HCT116 (cell line): ENCODE measurements at regions not wholly inside any gene's neighbourhood (a gene's known extent, or its start where the extent isn't known, plus 50 kb on each side); places are given as distances from the start of the nearest gene placed in this dataset.

ENCODE experiments used
- ATAC-seq: fragments of 200-7000 bp; cut with Tn5 transposase; 2 replicates; pipeline ENCODE4 v1.9.1; 2020; ENCODE audit warnings: mild to moderate bottlenecking, moderate library complexity
- BruUV-seq: library from RNA; stranded (reverse); fragments of 400-500 nt; replicated peaks from 2 replicates; lab custom pipeline; 2021; lab: Mats Ljungman, UMichigan
- CTCF ChIA-PET: fragments of 300-600 bp; sonication (Branson Sonifier 250); formaldehyde crosslinking; loops from one replicate; lab custom pipeline; 2021; ENCODE audit warnings: antibody characterized with exemption; lab: Charles Lee
- POLR2A ChIA-PET: fragments of 300-600, 350-600 bp; sonication (Branson Sonifier 250); formaldehyde crosslinking; loops from one replicate; lab custom pipeline; 2021; ENCODE audit warnings: antibody characterized with exemption; lab: Charles Lee
- RAD21 ChIA-PET, 2 experiments: fragments of 300-600 bp; sonication (Branson Sonifier 250); formaldehyde crosslinking; loops; one replicate each; lab custom pipeline; 2023; ENCODE audit warnings: low total read pairs in 2 of 2; ENCODE audit not compliant: uncharacterized antibody in 2 of 2, unreplicated experiment in 2 of 2, low non-redundant PET in 1 of 2; lab: Charles Lee
- DNase-seq: peaks from one replicate; pipeline ENCODE4 v3.0.0-alpha.2; 2010; ENCODE audit warnings: low read depth, low spot score
- H2AFZ ChIP-seq: fragments of 200-600 bp; shearing (Covaris generic), sonication (generic); 2 replicates; pipeline ENCODE4 v1.6.1; 2017; ENCODE audit warnings: low read depth, mixed run types, mixed read lengths, antibody characterized with exemption, low read length; ENCODE audit not compliant: poor library complexity, severe bottlenecking
- H3K27ac ChIP-seq: 2 replicates; pipeline ENCODE4 v1.5.1; 2012; ENCODE audit warnings: low read depth, low read length
- H3K27me3 ChIP-seq: fragments of 200-600 bp; sonication (generic); 2 replicates; pipeline ENCODE4 v1.6.1; 2016; ENCODE audit warnings: mixed run types, low read length, mixed read lengths; ENCODE audit not compliant: insufficient read depth
- H3K36me3 ChIP-seq, 2 experiments: fragments of 200-500 bp in 1 of 2; fragments of 200-600 bp in 1 of 2; sonication (Bioruptor generic) in 1 of 2; sonication (generic) in 1 of 2; 2 replicates each; pipeline versions ENCODE4 v1.5.1 to v1.6.1; 2014 to 2016; ENCODE audit warnings: low read length in 2 of 2, inconsistent platforms in 1 of 2, mixed read lengths in 1 of 2, mixed run types in 1 of 2; ENCODE audit not compliant: insufficient read depth in 2 of 2, control insufficient read depth in 1 of 2
- H3K4me1 ChIP-seq, 2 experiments: fragments of 200-600 bp in 1 of 2; sonication (generic) in 1 of 2; 2 replicates each; pipeline versions ENCODE4 v1.5.1 to v1.6.1; 2012 to 2017; ENCODE audit warnings: low read length in 2 of 2, inconsistent platforms in 1 of 2, mild to moderate bottlenecking in 1 of 2, mixed read lengths in 1 of 2, mixed run types in 1 of 2, moderate library complexity in 1 of 2; ENCODE audit not compliant: insufficient read depth in 2 of 2, control insufficient read depth in 1 of 2
- H3K4me2 ChIP-seq: fragments of 200-600 bp; sonication (generic); 2 replicates; pipeline ENCODE4 v1.6.1; 2017; ENCODE audit warnings: mixed run types, low read length, mixed read lengths
- H3K4me3 ChIP-seq, 2 experiments: fragments of 200-600 bp in 1 of 2; sonication (generic) in 1 of 2; replicated peaks in 1 of 2; 2 replicates each; pipeline ENCODE4 v1.5.1; 2011 to 2016; ENCODE audit warnings: low read length in 2 of 2, control low read depth in 1 of 2, low read depth in 1 of 2, mild to moderate bottlenecking in 1 of 2, mixed read lengths in 1 of 2, mixed run types in 1 of 2
- H3K79me2 ChIP-seq: fragments of 200-600 bp; sonication (generic); 2 replicates; pipeline ENCODE4 v1.6.1; 2017; ENCODE audit warnings: mild to moderate bottlenecking, mixed run types, low read length, moderate library complexity, mixed read lengths; ENCODE audit not compliant: insufficient read depth
- H3K9ac ChIP-seq: fragments of 200-600 bp; sonication (generic); 2 replicates; pipeline ENCODE4 v1.6.1; 2016; ENCODE audit warnings: low read length, mixed read lengths
- H3K9me2 ChIP-seq: fragments of 200-600 bp; sonication (generic), shearing (Covaris generic); 2 replicates; pipeline ENCODE4 v1.6.1; 2017; ENCODE audit warnings: mixed run types, mild to moderate bottlenecking, moderate library complexity; ENCODE audit not compliant: insufficient read depth
- H3K9me3 ChIP-seq, 2 experiments: fragments of 200-500 bp in 1 of 2; fragments of 200-600 bp in 1 of 2; sonication (Bioruptor generic) in 1 of 2; sonication (generic) in 1 of 2; 2 replicates each; pipeline ENCODE4 v1.6.1; 2014 to 2017; ENCODE audit warnings: low read length in 2 of 2, mixed read lengths in 2 of 2, inconsistent platforms in 1 of 2, low read depth in 1 of 2, mild to moderate bottlenecking in 1 of 2, mixed run types in 1 of 2, moderate library complexity in 1 of 2; ENCODE audit not compliant: control insufficient read depth in 1 of 2, insufficient read depth in 1 of 2
- H4K20me1 ChIP-seq: fragments of 200-600 bp; sonication (generic), shearing (Covaris generic); 2 replicates; pipeline ENCODE4 v1.6.1; 2017; ENCODE audit warnings: mixed run types, mild to moderate bottlenecking, moderate library complexity; ENCODE audit not compliant: insufficient read depth
- CBX3 ChIP-seq: IDR thresholded peaks from 2 replicates; pipeline ENCODE4 v1.6.1; 2012; ENCODE audit warnings: low read depth
- CEBPB ChIP-seq: IDR thresholded peaks from 2 replicates; pipeline ENCODE4 v1.6.1; 2012; ENCODE audit warnings: low read depth
- EZH2phosphoT487 ChIP-seq: fragments of 200-600 bp; IDR thresholded peaks from 2 replicates; pipeline ENCODE4 v1.6.1; 2018; ENCODE audit warnings: antibody characterized with exemption, borderline replicate concordance
- JUND ChIP-seq: IDR thresholded peaks from 2 replicates; pipeline ENCODE4 v1.6.1; 2012
- POLR2A ChIP-seq: IDR thresholded peaks from 2 replicates; pipeline ENCODE4 v1.7.0; 2011; ENCODE audit warnings: borderline replicate concordance; ENCODE audit not compliant: insufficient read depth, insufficient read length; ENCODE audit errors: extremely low read depth
- POLR2AphosphoS5 ChIP-seq: IDR thresholded peaks from 2 replicates; pipeline ENCODE4 v1.6.1; 2011; ENCODE audit warnings: mild to moderate bottlenecking, low read depth, low read length, moderate library complexity
- RAD21 ChIP-seq: IDR thresholded peaks from 2 replicates; pipeline ENCODE4 v1.6.1; 2012; ENCODE audit warnings: low read depth, mild to moderate bottlenecking
- SIN3A ChIP-seq: IDR thresholded peaks from 2 replicates; pipeline ENCODE4 v1.6.1; 2012; ENCODE audit warnings: low read depth
- SP1 ChIP-seq: IDR thresholded peaks from 2 replicates; pipeline ENCODE4 v1.6.1; 2012; ENCODE audit warnings: low read depth
- SRF ChIP-seq: IDR thresholded peaks from 2 replicates; pipeline ENCODE4 v1.6.1; 2012; ENCODE audit warnings: low read depth
- TCF7L2 ChIP-seq: IDR thresholded peaks from 2 replicates; pipeline ENCODE4 v1.7.0; 2011; ENCODE audit warnings: borderline replicate concordance, inconsistent platforms; ENCODE audit not compliant: insufficient read depth, insufficient read length; ENCODE audit errors: extremely low read depth
- ZFX ChIP-seq: fragments of 450-650 bp; IDR thresholded peaks from 2 replicates; pipeline ENCODE4 v1.6.1; 2017
- ZNF274 ChIP-seq: fragments of 200-500 bp; sonication (Bioruptor generic); IDR thresholded peaks from 2 replicates; pipeline ENCODE4 v1.6.1; 2014; ENCODE audit warnings: mild to moderate bottlenecking, low read depth, low read length, inconsistent platforms
- intact Hi-C: fragments of 100-400 bp; cut with micrococcal nuclease; formaldehyde crosslinking; loops from 2 replicates; pipeline ENCODE4 v1.10.0; 2022
- TF ChIP-seq, protein P1 (sequence below): IDR thresholded peaks from 2 replicates; pipeline ENCODE4 v1.6.1; 2012
- TF ChIP-seq, protein P2 (sequence below): IDR thresholded peaks from 2 replicates; pipeline ENCODE4 v1.6.1; 2012; ENCODE audit warnings: low read depth
- TF ChIP-seq, protein P3 (sequence below): IDR thresholded peaks from 2 replicates; pipeline ENCODE4 v1.6.1; 2012
- TF ChIP-seq, protein P4 (sequence below), 3 experiments: fragments of 200-600 bp in 1 of 3; sonication (generic) in 1 of 3; IDR thresholded peaks in 2 of 3; conservative IDR thresholded peaks in 1 of 3; 2 replicates each; pipeline ENCODE4 v1.5.1; 2012 to 2017; ENCODE audit warnings: low read depth in 2 of 3, low read length in 2 of 3, antibody characterized with exemption in 1 of 3, borderline replicate concordance in 1 of 3, control low read depth in 1 of 3, mild to moderate bottlenecking in 1 of 3, mixed read lengths in 1 of 3, mixed run types in 1 of 3, moderate library complexity in 1 of 3; ENCODE audit not compliant: insufficient read depth in 1 of 3

DNA sequence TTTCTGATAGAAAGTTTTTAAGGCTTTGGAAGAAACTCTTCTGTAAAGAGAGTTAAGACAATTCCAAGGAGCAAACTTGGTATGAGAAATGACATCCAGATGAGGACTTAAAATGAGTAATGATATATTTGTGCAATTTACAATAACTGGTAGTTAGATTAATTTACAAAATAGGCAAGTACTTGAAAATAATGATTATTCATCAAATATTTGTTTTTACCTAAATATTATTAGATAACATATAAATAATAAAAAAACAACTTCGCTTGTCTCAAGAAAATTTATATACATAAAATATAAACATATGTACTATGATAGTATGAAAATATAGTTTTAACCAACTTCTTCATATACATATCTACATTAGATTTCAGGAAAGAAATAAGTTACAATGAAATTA lies 478.5 kb downstream of the TRIB2 start:
- POLR2A ChIA-PET = no interaction called here
- no peak for ATAC-seq
- Histone ChIP-seq H4K20me1 (no peaks in the 10 kb centered on the region), H3K4me3 (no peak overlapping the region), H3K4me2 (no peak overlapping the region), H3K79me2 (no peaks in the 10 kb centered on the region), H2AFZ (no peak overlapping the region), H3K27me3 (no peaks in the 10 kb centered on the region), H3K9ac (no peak overlapping the region), H3K27ac (no peak overlapping the region), H3K4me1 (no peaks in the 10 kb centered on the region), H3K9me2 (no peaks in the 10 kb centered on the region), H3K36me3 (no peaks in the 10 kb centered on the region), H3K9me3 (no peaks in the 10 kb centered on the region)
- BruUV-seq = no TSS peak
- intact Hi-C loops = loop anchor here (10.0 kb wide), 1 partner anchor 1750 kb away; no protein-coding TSS in a partner anchor
- RAD21 ChIA-PET = no interaction called here
- CTCF ChIA-PET = no interaction called here
- TF ChIP-seq SRF (no peak), CEBPB (no peak), TCF7L2 (no peak), ZFX (no peak), POLR2A (no peak), JUND (no peak), EZH2phosphoT487 (no peak), SIN3A (no peak), RAD21 (no peak), CBX3 (no peak), POLR2AphosphoS5 (no peak), ZNF274 (no peak), SP1 (no peak)
- TF ChIP-seq, protein P1, sequence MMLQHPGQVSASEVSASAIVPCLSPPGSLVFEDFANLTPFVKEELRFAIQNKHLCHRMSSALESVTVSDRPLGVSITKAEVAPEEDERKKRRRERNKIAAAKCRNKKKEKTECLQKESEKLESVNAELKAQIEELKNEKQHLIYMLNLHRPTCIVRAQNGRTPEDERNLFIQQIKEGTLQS = no peak
- TF ChIP-seq, protein P2, sequence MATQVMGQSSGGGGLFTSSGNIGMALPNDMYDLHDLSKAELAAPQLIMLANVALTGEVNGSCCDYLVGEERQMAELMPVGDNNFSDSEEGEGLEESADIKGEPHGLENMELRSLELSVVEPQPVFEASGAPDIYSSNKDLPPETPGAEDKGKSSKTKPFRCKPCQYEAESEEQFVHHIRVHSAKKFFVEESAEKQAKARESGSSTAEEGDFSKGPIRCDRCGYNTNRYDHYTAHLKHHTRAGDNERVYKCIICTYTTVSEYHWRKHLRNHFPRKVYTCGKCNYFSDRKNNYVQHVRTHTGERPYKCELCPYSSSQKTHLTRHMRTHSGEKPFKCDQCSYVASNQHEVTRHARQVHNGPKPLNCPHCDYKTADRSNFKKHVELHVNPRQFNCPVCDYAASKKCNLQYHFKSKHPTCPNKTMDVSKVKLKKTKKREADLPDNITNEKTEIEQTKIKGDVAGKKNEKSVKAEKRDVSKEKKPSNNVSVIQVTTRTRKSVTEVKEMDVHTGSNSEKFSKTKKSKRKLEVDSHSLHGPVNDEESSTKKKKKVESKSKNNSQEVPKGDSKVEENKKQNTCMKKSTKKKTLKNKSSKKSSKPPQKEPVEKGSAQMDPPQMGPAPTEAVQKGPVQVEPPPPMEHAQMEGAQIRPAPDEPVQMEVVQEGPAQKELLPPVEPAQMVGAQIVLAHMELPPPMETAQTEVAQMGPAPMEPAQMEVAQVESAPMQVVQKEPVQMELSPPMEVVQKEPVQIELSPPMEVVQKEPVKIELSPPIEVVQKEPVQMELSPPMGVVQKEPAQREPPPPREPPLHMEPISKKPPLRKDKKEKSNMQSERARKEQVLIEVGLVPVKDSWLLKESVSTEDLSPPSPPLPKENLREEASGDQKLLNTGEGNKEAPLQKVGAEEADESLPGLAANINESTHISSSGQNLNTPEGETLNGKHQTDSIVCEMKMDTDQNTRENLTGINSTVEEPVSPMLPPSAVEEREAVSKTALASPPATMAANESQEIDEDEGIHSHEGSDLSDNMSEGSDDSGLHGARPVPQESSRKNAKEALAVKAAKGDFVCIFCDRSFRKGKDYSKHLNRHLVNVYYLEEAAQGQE = no peak
- TF ChIP-seq, protein P3, sequence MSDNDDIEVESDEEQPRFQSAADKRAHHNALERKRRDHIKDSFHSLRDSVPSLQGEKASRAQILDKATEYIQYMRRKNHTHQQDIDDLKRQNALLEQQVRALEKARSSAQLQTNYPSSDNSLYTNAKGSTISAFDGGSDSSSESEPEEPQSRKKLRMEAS = no peak
- TF ChIP-seq, protein P4, sequence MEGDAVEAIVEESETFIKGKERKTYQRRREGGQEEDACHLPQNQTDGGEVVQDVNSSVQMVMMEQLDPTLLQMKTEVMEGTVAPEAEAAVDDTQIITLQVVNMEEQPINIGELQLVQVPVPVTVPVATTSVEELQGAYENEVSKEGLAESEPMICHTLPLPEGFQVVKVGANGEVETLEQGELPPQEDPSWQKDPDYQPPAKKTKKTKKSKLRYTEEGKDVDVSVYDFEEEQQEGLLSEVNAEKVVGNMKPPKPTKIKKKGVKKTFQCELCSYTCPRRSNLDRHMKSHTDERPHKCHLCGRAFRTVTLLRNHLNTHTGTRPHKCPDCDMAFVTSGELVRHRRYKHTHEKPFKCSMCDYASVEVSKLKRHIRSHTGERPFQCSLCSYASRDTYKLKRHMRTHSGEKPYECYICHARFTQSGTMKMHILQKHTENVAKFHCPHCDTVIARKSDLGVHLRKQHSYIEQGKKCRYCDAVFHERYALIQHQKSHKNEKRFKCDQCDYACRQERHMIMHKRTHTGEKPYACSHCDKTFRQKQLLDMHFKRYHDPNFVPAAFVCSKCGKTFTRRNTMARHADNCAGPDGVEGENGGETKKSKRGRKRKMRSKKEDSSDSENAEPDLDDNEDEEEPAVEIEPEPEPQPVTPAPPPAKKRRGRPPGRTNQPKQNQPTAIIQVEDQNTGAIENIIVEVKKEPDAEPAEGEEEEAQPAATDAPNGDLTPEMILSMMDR (IDR thresholded peaks at IDR 0.05 in 2 of 3, conservative IDR thresholded peaks at IDR 0.05 in 1 of 3; ENCODE audit: borderline replicate concordance in 1 of 3, insufficient read depth in 1 of 3, low read depth in 2 of 3, low read length in 2 of 3) = no peak
- no peak for DNase-seq
